T-helper 17 cell (primary cell): ENCODE measurements at regions not wholly inside any gene's neighbourhood (a gene's known extent, or its start where the extent isn't known, plus 50 kb on each side); places are given as distances from the start of the nearest gene placed in this dataset.

ENCODE experiments used
- ATAC-seq: fragments of 150-1000 bp; cut with Tn5 transposase; 2 replicates; pipeline ENCODE4 v1.10.0; 2021; ENCODE audit warnings: mild to moderate bottlenecking, moderate library complexity
- DNase-seq, 3 donors: peaks; one replicate each; pipeline versions ENCODE4 v3.0.0 to v3.0.0-alpha.2; 2020 to 2021
- H3K9me3 ChIP-seq: one replicate; pipeline ENCODE4 v1.7.0; 2013; ENCODE audit warnings: low read length, mild to moderate bottlenecking; ENCODE audit not compliant: control insufficient read depth, poor library complexity, severe bottlenecking
- H3K27ac Mint-ChIP-seq: one replicate; pipeline ENCODE4 v1.8.0; 2022; ENCODE audit warnings: mild to moderate bottlenecking, moderate library complexity, mixed read lengths
- H3K27me3 Mint-ChIP-seq: one replicate; pipeline ENCODE4 v1.8.0; 2022; ENCODE audit warnings: mixed read lengths
- H3K36me3 Mint-ChIP-seq: one replicate; pipeline ENCODE4 v1.8.0; 2022; ENCODE audit warnings: low read depth, mixed read lengths
- H3K4me1 Mint-ChIP-seq: one replicate; pipeline ENCODE4 v1.8.0; 2022; ENCODE audit warnings: mild to moderate bottlenecking, mixed read lengths
- H3K4me3 Mint-ChIP-seq: one replicate; pipeline ENCODE4 v1.8.0; 2022; ENCODE audit warnings: mild to moderate bottlenecking, moderate library complexity, mixed read lengths

- ATAC-seq (no peak), DNase-seq (no peak)
- Mint-ChIP-seq H3K4me1 (no peaks in the 10 kb centered on the region), H3K27ac (no peak overlapping the region), H3K27me3 (peaks cover 8% of the 10 kb centered on the region), H3K36me3 (no peaks in the 10 kb centered on the region), H3K4me3 (no peak overlapping the region)
- no peaks in the 10 kb centered on the region for H3K9me3 ChIP-seq
These were observed 222.3 kb upstream of the LDB2 start for GRCh38 chr4:17120761-17121160.

GRCh38 chr4:17117746-17118145, 219.3 kb upstream of the LDB2 start:
- DNase-seq (no peak), ATAC-seq (no peak)
- Mint-ChIP-seq H3K4me1 (no peaks in the 10 kb centered on the region), H3K4me3 (no peak overlapping the region), H3K36me3 (no peaks in the 10 kb centered on the region), H3K27ac (no peak overlapping the region), H3K27me3 (peaks cover 8% of the 10 kb centered on the region)
- no peaks in the 10 kb centered on the region for H3K9me3 ChIP-seq

GRCh38 chr4:17115583-17115982, 217.1 kb upstream of the LDB2 start:
- Mint-ChIP-seq H3K27ac (no peak overlapping the region), H3K4me1 (no peaks in the 10 kb centered on the region), H3K36me3 (no peaks in the 10 kb centered on the region), H3K4me3 (no peak overlapping the region), H3K27me3 (peaks cover 8% of the 10 kb centered on the region)
- ATAC-seq (no peak), DNase-seq (no peak)
- H3K9me3 ChIP-seq: no peaks in the 10 kb centered on the region

- Mint-ChIP-seq H3K4me1 (no peaks in the 10 kb centered on the region), H3K27me3 (no peaks in the 10 kb centered on the region)
These were observed 213.8 kb upstream of the LDB2 start for GRCh38 chr4:17112292-17112659.

GRCh38 chr4:17109126-17109525, 210.7 kb upstream of the LDB2 start:
- DNase-seq (no peak), ATAC-seq (no peak)
- Mint-ChIP-seq H3K27ac (no peak overlapping the region), H3K36me3 (no peaks in the 10 kb centered on the region), H3K4me3 (no peak overlapping the region), H3K4me1 (no peaks in the 10 kb centered on the region), H3K27me3 (no peaks in the 10 kb centered on the region)
- H3K9me3 ChIP-seq: peaks cover 5% of the 10 kb centered on the region

More at GRCh38 chr4:17112292-17112659, 213.8 kb upstream of the LDB2 start:
- DNase-seq (no peak), ATAC-seq (no peak)
- H3K4me3 Mint-ChIP-seq: no peak overlapping the region
- H3K36me3 Mint-ChIP-seq: no peaks in the 10 kb centered on the region
- no peak overlapping the region for H3K27ac Mint-ChIP-seq
- no peaks in the 10 kb centered on the region for H3K9me3 ChIP-seq

GRCh38 chr4:17103231-17103630, 204.8 kb upstream of the LDB2 start:
- Mint-ChIP-seq H3K27me3 (no peaks in the 10 kb centered on the region), H3K36me3 (no peaks in the 10 kb centered on the region), H3K4me1 (no peaks in the 10 kb centered on the region), H3K27ac (no peak overlapping the region), H3K4me3 (no peak overlapping the region)
- H3K9me3 ChIP-seq: peaks cover 5% of the 10 kb centered on the region
- ATAC-seq: no peak
- no peak for DNase-seq

- no peaks in the 10 kb centered on the region for H3K9me3 ChIP-seq
- H3K4me3 Mint-ChIP-seq: no peak overlapping the region
- no peak overlapping the region for H3K27ac Mint-ChIP-seq
- no peak for DNase-seq
- H3K27me3 Mint-ChIP-seq: no peaks in the 10 kb centered on the region
- H3K4me1 Mint-ChIP-seq: no peaks in the 10 kb centered on the region
- peaks cover 3% of the 10 kb centered on the region for H3K36me3 Mint-ChIP-seq
- ATAC-seq: no peak
These were observed 200.6 kb upstream of the LDB2 start for GRCh38 chr4:17098996-17099395.

GRCh38 chr4:17098401-17098800, 200.0 kb upstream of the LDB2 start:
- Mint-ChIP-seq H3K27ac (no peak overlapping the region), H3K4me1 (no peaks in the 10 kb centered on the region), H3K27me3 (no peaks in the 10 kb centered on the region), H3K4me3 (no peak overlapping the region), H3K36me3 (peaks cover 3% of the 10 kb centered on the region)
- DNase-seq (no peak), ATAC-seq (no peak)
- H3K9me3 ChIP-seq: no peaks in the 10 kb centered on the region

GRCh38 chr4:17097362-17097761, 198.9 kb upstream of the LDB2 start:
- ATAC-seq (no peak), DNase-seq (no peak)
- no peak overlapping the region for H3K27ac Mint-ChIP-seq
- H3K4me1 Mint-ChIP-seq: no peaks in the 10 kb centered on the region
- H3K36me3 Mint-ChIP-seq: peaks cover 3% of the 10 kb centered on the region
- no peaks in the 10 kb centered on the region for H3K9me3 ChIP-seq
- H3K27me3 Mint-ChIP-seq: no peaks in the 10 kb centered on the region
- no peak overlapping the region for H3K4me3 Mint-ChIP-seq

GRCh38 chr4:17096692-17097091, 198.2 kb upstream of the LDB2 start:
- no peak for ATAC-seq
- Mint-ChIP-seq H3K36me3 (peaks cover 3% of the 10 kb centered on the region), H3K27ac (no peak overlapping the region), H3K27me3 (peaks cover 2% of the 10 kb centered on the region), H3K4me1 (no peaks in the 10 kb centered on the region), H3K4me3 (no peak overlapping the region)
- DNase-seq: no peak
- no peaks in the 10 kb centered on the region for H3K9me3 ChIP-seq

- H3K4me1 Mint-ChIP-seq: no peaks in the 10 kb centered on the region
- H3K27me3 Mint-ChIP-seq: peaks cover 4% of the 10 kb centered on the region
- H3K9me3 ChIP-seq: no peaks in the 10 kb centered on the region
- DNase-seq (no peak), ATAC-seq (no peak)
- H3K27ac Mint-ChIP-seq: no peak overlapping the region
- H3K36me3 Mint-ChIP-seq: peaks cover 3% of the 10 kb centered on the region
- no peak overlapping the region for H3K4me3 Mint-ChIP-seq
These were observed 197.3 kb upstream of the LDB2 start for GRCh38 chr4:17095771-17096170.

GRCh38 chr4:17094876-17095210, 196.4 kb upstream of the LDB2 start:
- Mint-ChIP-seq H3K27me3 (peaks cover 4% of the 10 kb centered on the region), H3K4me3 (no peak overlapping the region), H3K27ac (no peak overlapping the region), H3K4me1 (no peaks in the 10 kb centered on the region), H3K36me3 (peaks cover 3% of the 10 kb centered on the region)
- H3K9me3 ChIP-seq: no peaks in the 10 kb centered on the region
- ATAC-seq (no peak), DNase-seq (no peak)

- H3K36me3 Mint-ChIP-seq: peaks cover 3% of the 10 kb centered on the region
- H3K4me3 Mint-ChIP-seq: no peak overlapping the region
- no peaks in the 10 kb centered on the region for H3K9me3 ChIP-seq
- peaks cover 4% of the 10 kb centered on the region for H3K27me3 Mint-ChIP-seq
- no peak for DNase-seq
- ATAC-seq: no peak
- H3K27ac Mint-ChIP-seq: no peak overlapping the region
- H3K4me1 Mint-ChIP-seq: no peaks in the 10 kb centered on the region
These were observed 195.9 kb upstream of the LDB2 start for GRCh38 chr4:17094159-17094875.

GRCh38 chr4:17093481-17093880, 195.0 kb upstream of the LDB2 start:
- Mint-ChIP-seq H3K36me3 (peaks cover 3% of the 10 kb centered on the region), H3K27me3 (peaks cover 4% of the 10 kb centered on the region), H3K27ac (no peak overlapping the region), H3K4me3 (no peak overlapping the region), H3K4me1 (no peaks in the 10 kb centered on the region)
- DNase-seq (no peak), ATAC-seq (no peak)
- no peaks in the 10 kb centered on the region for H3K9me3 ChIP-seq
